ENCODE measurements at regions not wholly inside any gene's neighbourhood (a gene's known extent, or its start where the extent isn't known, plus 50 kb on each side); places are given as distances from the start of the nearest gene placed in this dataset.
"Not testable (repeated sequence)": the region's sequence is repeated elsewhere in the genome, so short reads cannot be mapped to it uniquely, and the experiment has no call there.

DNA sequence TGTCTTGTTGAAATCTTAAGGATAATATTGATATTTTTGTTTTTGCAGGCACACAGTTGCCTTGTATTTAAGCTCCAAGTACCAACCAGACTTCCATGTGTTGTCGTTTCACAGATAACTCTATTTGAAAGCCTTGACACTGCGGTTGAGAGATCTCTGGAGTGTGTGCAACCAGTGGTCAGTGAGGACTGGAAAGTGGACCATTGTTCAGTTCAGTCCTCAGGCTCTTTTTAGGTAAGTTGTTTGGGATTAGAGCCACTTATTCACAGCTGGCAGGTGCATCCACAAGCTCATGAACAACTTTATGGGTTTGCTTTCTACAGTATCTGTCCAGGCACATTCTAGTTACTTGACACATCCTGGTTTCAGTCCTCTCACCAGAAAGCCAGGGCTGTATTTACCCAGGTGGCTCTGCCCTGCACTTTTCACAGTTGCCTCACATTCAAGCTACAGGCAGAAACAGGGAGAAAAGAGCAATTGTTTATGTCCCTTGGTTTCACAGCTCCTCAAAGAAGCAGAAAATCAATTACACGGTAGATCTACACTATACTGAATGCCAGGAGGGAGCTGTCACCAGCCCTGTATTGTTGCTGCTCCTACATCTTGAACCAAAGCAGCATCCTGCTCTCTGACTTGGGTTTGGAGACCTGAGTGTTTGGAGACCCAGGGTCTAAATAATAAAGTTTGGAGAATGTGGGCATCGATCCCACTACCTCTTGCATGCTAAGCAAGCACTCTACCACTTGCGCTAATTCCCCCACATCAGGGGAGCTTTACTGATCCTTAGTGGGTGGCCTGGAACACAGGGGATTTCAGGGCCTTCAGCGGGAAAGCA, 543.3 kb downstream of the PRIM2 start:
- DNase-seq (ENCODE audit: low read depth) = not testable (repeated sequence)

DNA sequence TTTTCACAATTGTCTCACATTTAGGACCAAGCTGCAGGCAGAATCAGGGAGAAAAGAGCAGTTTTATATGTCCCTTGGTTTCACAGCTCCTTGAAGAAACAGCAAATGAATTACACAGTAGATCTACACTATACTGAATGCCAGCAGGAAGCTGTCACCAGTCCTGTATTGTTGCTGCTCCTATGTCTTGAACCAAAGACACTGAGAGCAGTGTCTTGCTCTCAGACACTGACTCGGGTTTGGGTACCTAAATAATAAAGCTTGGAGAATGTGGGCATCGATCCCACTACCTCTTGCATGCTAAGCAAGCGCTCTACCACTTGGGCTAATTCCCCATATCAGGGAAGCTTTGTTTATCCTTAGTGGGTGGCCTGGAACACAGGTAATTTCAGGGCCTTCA, 552.7 kb downstream of the PRIM2 start:
- not testable (repeated sequence) for DNase-seq (ENCODE audit: low read depth)

DNA sequence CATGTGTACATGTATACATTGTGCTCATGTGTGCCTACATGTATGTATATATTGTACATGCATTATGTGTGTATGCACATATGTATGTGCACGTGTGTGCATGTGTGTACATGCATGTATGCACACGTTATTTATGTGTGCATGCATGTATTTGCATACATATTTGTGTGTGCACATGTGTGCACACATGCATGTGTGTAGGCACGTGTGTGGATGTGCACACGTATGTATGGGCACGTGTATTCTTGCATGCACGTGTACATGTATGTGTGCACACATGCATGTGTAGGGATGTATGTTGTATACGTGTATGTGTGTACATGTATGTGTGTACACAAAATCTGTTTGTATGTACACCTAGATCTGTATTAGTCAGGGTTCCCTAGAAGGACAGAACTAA, 556.0 kb downstream of the PRIM2 start:
- DNase-seq (ENCODE audit: low read depth) = not testable (repeated sequence)

DNA sequence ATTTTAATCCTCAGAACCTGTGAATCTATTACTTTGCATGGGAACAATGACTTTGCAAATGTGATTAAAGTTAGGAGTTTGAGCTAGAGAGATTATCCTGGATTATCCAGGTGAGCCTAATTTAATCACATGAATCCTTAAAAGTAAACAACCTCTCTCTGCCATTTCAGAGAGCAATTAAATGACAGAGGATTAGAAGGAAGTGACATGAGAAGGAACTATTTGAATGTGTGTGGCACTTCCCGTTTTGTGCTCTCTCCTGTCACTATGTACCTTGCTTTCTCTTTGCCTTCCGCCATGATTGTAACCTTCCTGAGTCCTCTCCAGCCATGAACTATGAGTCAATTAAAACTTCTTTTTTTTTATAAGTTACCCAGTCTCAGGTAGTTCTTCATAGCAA, 559.2 kb downstream of the PRIM2 start:
- not testable (repeated sequence) for DNase-seq (ENCODE audit: low read depth)

DNA sequence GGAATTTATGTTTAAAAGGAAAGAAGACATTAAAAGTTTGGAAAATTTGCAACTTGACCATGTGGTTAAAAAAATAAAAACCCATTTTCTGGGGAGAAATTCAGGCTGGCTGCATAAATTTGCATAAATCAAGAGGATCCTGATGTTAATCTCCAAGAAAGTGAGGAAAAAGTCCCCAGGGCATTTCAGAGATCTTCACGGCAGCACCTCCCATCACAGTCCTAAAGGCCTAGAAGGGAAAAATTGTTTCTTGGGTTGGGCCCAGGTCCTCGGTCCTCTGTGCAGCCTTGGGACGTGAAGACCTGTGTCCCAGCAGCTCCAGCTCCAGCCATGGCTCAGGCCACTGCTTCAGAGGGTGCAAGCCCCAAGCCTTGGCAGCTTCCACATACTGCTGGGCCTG, 560.3 kb downstream of the PRIM2 start:
- DNase-seq (ENCODE audit: low read depth) = not testable (repeated sequence)

DNA sequence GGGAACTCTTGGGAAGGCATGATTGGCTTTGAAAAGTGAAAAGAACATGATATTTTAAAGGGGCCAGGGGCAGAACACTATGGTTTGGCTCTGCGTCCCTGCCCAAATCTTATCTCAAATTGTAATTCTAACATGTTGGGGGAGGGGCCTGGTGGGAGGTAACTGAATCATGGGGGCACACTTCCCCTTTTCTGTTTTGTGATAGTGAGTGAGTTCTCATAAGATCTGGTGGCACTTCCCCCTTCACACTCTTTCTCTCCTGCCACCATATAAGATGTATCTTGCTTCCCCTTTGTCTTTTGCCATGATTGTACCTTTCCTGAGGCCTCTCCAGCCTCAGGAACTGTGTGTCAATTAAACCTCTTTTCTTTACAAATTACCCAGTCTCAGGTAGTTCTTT, 561.4 kb downstream of the PRIM2 start:
- not testable (repeated sequence) for DNase-seq (ENCODE audit: low read depth)

DNA sequence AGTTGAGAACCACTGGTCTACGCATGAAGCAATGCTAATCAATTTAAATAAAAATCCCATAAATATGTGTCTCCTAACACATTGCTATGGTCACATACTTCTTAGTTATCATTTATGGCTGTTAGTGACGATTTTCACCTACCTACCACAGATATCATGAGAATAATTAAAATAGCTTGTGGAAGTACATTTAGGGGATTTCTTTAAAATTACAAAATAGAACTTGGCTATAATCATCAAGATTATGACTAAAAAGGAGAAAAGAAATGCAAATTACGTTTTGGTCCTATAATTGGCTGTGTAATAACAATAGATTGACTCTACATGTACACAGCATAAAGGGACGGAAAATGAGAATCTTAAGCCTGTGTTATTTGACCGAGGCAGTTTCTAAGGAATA, 581.4 kb downstream of the PRIM2 start:
- not testable (repeated sequence) for DNase-seq (ENCODE audit: low read depth)

DNA sequence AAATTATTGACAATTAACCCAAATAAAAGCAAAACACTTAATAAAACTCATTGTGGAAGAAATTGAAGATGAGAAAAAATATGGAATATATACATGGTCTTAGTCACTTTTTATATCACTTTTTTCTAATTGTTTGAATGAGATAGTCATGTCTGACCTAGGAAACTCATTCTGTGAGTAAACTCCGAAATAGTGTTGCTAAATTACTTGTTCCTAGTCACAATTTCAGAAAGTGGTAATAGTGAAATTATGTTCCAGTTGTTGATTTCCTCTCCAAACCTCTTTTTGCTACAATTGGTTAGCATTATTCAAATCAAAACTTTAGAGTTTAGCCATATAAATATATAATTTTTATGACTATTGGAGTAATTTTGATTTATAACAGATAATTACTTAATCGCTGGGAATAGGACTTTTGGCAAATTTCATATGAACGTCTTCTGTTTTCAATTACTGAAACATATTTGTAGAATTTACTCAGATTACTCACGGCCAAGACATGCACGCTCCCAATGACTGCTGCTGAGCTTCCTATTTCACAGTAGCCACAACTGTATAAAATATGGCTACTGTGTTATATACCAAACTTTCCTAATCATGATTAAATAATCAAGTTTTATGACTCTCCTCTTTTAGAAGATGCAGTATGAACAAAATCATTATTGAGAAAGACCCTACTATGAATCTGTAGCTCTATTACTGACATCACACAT, 583.4 kb downstream of the PRIM2 start:
- DNase-seq (ENCODE audit: low read depth) = not testable (repeated sequence)

DNA sequence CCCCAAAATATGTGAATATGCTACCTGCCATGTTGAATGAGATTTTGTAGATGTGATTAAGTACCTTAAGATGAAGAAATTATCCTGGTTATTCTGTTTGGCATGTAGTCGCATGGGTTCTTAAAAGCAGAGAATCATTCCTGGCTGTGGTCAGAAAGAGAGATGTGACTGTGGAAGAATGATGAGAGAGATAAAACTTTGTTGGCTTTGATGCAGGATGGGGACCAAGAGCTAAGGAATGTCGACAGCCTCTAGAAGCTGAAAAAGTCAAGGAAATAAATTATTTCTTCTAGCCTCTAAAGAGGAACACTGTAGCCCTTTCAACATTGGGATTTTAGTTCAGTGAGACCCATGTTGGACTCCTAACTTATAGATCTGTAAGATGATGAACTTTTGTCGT, 584.0 kb downstream of the PRIM2 start:
- DNase-seq (ENCODE audit: low read depth) = not testable (repeated sequence)

DNA sequence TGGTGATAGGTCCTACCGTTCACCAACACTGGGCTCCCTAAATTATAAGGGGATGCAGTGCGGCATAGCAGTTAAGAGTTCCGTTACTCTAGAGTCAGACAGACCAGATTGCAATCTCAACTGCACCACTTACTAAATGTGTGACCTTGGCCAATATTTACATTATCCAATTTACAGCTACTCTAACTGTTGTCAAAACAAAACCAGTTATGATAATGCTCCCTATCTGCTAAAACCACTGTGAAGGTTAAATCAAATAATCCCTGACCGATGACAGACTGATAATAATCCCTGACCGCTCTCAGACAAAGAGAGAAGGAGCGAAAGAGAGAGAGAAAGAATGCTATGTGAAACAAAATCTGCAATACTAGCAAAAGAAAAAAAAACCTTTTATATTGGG, 586.9 kb downstream of the PRIM2 start:
- not testable (repeated sequence) for DNase-seq (ENCODE audit: low read depth)

DNA sequence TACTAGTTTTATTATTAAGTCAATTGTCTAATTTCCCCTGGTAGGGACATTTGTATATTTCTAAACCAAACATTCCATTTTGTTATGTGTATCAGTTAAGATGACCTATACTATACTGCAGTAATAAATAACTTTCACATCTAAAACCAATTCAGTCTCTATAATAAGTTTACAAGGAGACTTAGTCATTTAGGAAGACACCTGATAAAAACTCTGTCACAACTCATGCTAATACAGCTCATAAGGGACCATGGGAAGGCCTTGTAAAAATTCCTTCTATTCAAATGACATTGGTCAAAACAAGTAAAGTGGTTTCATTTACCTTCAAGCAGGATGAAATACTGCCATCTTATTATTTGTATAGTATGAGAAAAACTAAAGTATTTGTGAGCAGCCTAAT, 597.9 kb downstream of the PRIM2 start:
- DNase-seq (ENCODE audit: low read depth) = not testable (repeated sequence)

DNA sequence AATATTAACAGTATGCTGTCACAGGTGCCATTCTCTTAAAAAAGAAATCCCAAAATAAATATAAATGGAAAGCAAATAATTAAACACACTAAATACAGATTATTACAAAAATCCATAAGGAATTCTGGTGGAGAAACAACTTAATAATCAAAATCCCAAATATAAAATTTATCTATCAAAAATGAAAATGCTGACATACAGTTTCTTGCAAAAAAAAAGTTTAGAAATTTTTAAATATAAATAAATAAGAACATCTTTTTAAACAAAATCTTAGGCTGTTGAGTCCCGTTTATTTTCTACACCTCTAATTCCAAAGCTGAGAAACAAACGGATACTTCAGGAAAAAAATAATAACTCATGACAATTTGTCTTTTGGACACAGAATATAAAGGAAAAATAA, 625.5 kb downstream of the PRIM2 start:
- not testable (repeated sequence) for DNase-seq (ENCODE audit: low read depth)

DNA sequence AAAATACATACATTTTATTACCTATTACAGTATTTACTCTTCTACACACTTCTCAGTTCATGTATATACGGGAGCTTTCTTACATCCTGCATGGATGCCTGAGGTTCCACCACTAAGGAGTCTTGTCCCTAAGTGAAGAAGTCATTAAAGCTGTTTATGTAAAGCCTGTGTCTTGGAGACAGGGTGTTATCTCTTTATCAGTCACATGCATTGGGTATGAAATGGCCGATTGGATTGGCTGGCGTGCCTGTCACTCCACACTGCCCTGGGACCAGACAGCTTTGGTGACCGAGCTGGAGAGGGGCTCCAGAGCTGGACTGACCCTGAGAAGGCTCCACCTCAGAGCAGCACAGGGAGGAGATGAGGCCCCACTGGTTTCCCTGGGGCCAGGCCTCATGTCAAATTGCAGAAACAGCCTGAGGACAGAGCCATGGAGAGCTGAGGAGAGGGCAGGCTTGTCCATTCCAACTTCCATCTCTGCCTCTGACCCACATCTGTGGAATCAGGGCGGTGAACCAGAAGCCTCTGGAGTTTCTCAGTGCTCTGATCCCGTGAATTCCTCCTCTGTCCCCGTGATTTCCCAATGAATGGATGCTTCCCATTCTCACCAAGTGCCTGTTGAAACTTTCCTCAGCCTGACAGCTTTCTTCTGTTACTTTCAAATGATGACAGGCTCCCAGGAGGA, 628.8 kb downstream of the PRIM2 start:
- DNase-seq (ENCODE audit: low read depth) = not testable (repeated sequence)

DNA sequence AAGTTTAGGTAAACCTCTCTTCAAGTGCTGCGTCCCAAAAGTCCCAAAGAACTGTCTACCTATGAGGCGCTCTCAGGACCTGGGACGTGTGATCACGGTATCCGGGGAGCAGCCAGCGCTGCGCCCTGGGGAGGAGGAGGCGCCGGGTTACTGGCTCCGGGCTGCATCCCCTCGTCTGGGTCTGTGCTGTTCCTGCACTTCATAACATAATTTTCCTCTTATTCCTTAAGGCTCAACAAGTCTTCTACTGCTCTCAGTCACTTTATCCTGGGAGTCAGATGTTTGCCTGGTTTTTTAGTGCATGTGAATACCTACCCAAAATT, 629.3 kb downstream of the PRIM2 start:
- DNase-seq (ENCODE audit: low read depth) = not testable (repeated sequence)

DNA sequence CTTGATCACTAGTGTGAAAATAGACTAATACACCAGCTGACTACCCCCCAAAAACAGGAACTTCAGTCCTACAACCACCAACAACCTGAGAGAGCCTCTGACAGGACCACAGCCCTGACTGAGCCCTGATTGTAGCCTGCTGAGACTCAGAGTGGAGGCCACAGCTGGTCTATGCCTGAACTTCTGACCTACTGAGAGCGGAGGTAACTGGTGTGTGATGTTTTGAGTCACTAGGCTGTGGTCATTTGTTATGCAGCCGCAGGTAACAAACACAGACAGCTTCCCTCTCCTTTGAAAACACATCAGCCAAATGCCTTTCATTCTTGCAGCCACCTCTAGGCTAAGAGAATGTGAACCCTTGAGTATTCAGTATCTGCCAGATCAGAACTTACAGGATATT, 631.1 kb downstream of the PRIM2 start:
- DNase-seq (ENCODE audit: low read depth) = not testable (repeated sequence)

DNA sequence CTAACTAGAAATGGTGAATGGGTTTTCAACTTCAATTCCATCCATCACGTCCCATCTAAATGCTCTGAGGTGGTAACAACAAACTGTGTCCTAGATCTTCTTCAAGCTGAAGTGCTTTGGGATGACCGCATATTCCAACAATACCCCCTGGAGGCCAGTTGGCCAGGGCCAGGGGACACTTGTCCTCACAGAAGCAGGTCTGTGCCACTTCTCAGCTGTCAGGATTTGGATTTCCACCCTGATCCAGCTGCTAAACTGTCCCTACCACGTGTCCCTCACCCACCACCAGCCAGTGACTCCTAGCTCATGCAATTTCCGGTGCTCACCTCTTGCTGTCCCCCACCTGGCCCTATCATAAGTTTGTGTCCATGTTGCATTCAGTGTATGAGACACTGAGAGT, 633.0 kb downstream of the PRIM2 start:
- not testable (repeated sequence) for DNase-seq (ENCODE audit: low read depth)

DNA sequence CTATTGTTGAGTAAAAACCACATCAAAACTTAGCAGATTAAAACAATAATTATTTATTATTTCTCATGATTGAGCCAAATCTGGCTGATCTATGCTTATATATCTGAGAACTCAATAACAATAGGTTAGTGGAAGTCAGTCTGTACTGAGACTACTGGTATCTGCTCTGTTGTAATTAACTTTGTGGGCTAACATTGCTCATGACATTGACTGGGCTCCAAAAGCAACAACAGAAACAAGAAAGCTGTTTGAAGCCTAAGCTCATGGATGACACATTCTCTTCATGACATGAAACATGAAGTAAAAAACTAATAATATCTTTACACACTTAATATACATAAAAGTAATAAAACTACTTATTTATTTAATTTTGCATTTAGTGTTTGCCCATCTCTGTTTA, 649.3 kb downstream of the PRIM2 start:
- DNase-seq (ENCODE audit: low read depth) = peak; percentile 56

DNA sequence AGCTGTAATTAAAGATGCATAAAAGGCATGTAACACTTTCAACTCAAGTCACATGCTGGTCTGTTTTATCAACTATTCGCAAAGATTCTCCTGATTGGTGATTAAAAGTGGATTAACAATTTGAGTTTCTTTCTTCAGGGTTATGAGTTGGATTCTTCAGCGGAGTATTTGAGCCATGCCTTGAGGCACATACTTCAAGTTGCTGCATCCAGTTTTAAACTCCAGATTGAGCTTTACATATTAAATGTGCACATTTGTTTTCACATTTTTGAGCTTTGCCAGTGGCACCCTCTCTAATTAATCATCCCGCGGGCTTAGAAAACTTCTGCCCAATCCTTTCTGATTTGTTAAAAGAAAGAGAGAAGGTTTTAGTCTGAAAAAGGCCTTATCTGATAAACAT, 654.5 kb downstream of the PRIM2 start:
- DNase-seq (ENCODE audit: low read depth) = not testable (repeated sequence)

DNA sequence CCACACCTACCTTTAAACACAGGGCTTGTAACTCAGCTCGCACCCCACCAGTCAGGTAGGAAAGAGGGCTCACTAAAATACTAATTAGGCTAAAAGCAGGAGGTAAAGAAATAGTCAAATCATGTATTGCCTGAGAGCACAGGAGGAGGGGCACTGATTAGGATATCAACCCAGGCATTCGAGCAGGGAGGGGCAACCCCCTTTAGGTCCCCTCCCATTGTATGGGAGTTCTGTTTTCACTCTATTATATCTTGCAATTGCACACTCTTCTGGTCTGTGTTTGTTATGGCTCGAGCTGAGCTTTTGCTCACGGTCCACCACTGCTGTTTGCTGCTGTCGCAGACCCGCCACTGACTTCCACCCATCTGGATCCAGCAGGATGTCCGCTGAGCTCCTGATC, 657.2 kb downstream of the PRIM2 start:
- DNase-seq (ENCODE audit: low read depth) = no peak

DNA sequence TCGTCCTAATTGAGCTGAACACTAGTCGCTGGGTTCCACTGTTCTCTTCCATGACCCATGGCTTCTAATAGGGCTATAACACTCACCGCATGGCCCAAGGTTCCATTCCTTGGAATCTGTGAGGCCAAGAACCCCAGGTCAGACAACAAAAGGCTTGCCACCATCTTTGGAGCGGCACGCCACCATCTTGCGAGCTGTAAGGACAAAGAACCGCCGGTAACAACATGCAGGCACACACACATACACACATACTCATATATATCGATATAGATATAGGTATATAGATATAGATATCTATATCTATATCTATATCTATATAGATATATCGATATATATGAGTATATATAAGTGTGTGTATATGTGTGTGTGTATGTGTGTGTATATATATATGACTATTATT, 657.7 kb downstream of the PRIM2 start:
- DNase-seq (ENCODE audit: low read depth) = not testable (repeated sequence)

DNA sequence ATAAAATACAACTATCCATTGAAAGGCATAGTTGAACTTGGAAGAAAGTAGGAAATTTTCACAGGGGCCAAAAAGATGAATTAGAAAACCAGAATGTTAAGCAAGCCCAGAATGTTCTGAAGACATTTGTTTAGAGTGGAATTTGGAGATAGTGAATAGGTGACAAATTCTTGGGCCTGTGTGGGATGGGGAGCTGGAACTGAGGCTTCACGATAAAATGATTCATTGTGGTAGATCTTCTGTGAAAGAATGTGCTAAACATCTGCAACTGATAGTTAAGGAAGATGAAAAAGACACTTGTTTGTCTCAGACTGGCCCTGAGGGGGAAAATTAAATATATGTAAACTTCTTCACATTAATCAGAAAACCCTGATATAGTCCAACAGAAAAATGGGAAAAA, 658.9 kb downstream of the PRIM2 start:
- DNase-seq (ENCODE audit: low read depth) = not testable (repeated sequence)

DNA sequence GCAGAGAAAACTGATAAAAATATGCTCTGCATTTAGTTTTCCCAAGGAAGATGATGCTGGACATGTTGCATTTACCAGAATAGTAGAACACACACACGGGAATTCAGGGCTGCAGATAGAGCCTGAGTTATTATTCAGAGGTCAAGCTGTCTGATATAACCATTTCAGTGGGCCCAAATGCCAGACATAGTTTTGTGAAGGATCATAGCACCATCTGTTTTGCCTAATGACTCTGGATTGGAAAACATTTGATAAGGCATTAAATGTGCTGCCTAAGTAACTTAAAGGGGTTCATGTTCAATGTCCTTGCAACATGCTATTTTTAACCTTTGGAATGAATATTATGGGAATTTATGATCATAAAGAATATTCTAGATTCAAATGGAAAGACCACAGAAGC, 666.2 kb downstream of the PRIM2 start:
- not testable (repeated sequence) for DNase-seq (ENCODE audit: low read depth)

DNA sequence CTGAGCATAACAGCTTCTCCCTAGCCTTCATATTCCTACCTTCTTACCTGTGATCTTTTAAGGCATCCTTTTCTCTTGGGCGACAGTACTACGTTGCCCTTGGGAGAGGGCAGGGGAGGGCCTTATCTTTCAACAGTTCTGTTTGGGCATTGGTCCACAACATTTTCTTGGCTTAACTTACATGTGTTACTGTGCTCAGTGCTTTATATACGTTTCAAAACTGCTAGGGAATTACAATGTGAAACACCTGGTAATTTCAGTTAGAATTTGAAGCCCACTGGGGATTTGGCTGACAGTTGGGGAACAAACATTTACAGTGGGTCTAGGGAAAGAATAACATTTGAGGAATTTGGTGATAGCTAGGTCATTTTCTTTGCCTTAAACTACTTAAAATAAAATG, 667.1 kb downstream of the PRIM2 start:
- DNase-seq (ENCODE audit: low read depth) = not testable (repeated sequence)

Data from stromal cell of bone marrow (primary cell).